Dermis blood vessel endothelial cell (primary cell): ENCODE measurements at regions not wholly inside any gene's neighbourhood (a gene's known extent, or its start where the extent isn't known, plus 50 kb on each side); places are given as distances from the start of the nearest gene placed in this dataset.
A peak's percentile ranks its signal among the peaks of the same experiment; 100 is the strongest.
"Not testable (repeated sequence)": the region's sequence is repeated elsewhere in the genome, so short reads cannot be mapped to it uniquely, and the experiment has no call there.

Experiments used
- DNase-seq: peaks from one replicate; pipeline ENCODE4 v3.0.0; 2010

GRCh38 chr10:16117305-16117695 lies 257.0 kb upstream of the MINDY3 start:
- no peak for DNase-seq

GRCh38 chr10:16119445-16119844 lies 259.1 kb upstream of the MINDY3 start:
- DNase-seq, result peak; percentile 3

- no peak for DNase-seq
Measured at GRCh38 chr10:16120563-16120962, 260.3 kb upstream of the MINDY3 start.

- no peak for DNase-seq
Measured at GRCh38 chr10:16141499-16141898, 281.2 kb upstream of the MINDY3 start.

- no peak for DNase-seq
Measured at GRCh38 chr10:16146993-16147392, 286.7 kb upstream of the MINDY3 start.

- DNase-seq, result no peak
Measured at GRCh38 chr10:16155834-16156233, 281.0 kb upstream of the PTER start.

GRCh38 chr10:16156681-16157080 lies 280.1 kb upstream of the PTER start:
- DNase-seq, result no peak

- not testable (repeated sequence) for DNase-seq
Measured at GRCh38 chr10:16165067-16165466, 271.7 kb upstream of the PTER start.

GRCh38 chr10:16182144-16182543 lies 254.7 kb upstream of the PTER start:
- peak; percentile 2 for DNase-seq

- DNase-seq, result no peak
Measured at GRCh38 chr10:16182688-16183087, 254.1 kb upstream of the PTER start.

GRCh38 chr10:16184096-16184597 lies 252.7 kb upstream of the PTER start:
- DNase-seq, result no peak

GRCh38 chr10:16184906-16185305 lies 251.9 kb upstream of the PTER start:
- DNase-seq, result no peak

GRCh38 chr10:16186564-16186963 lies 250.2 kb upstream of the PTER start:
- DNase-seq, result no peak

GRCh38 chr10:16187161-16187560 lies 249.6 kb upstream of the PTER start:
- no peak for DNase-seq

GRCh38 chr10:16192337-16192736 lies 244.5 kb upstream of the PTER start:
- no peak for DNase-seq

GRCh38 chr10:16193241-16193640 lies 243.6 kb upstream of the PTER start:
- DNase-seq, result no peak

GRCh38 chr10:16195178-16195769 lies 241.5 kb upstream of the PTER start:
- DNase-seq, result peak; percentile 1

- no peak for DNase-seq
Measured at GRCh38 chr10:16195894-16196293, 240.9 kb upstream of the PTER start.

- DNase-seq, result no peak
Measured at GRCh38 chr10:16199216-16199615, 237.6 kb upstream of the PTER start.

GRCh38 chr10:16223618-16224017 lies 213.2 kb upstream of the PTER start:
- not testable (repeated sequence) for DNase-seq

GRCh38 chr10:16227674-16228073 lies 209.1 kb upstream of the PTER start:
- DNase-seq, result no peak

GRCh38 chr10:16231176-16231575 lies 205.6 kb upstream of the PTER start:
- DNase-seq, result no peak

GRCh38 chr10:16231734-16232435 lies 204.9 kb upstream of the PTER start:
- no peak for DNase-seq

- DNase-seq, result no peak
Measured at GRCh38 chr10:16232441-16232840, 204.4 kb upstream of the PTER start.

- no peak for DNase-seq
Measured at GRCh38 chr10:16234916-16235315, 201.9 kb upstream of the PTER start.
